Endodermal cell (in vitro differentiated cells): ENCODE measurements at regions not wholly inside any gene's neighbourhood (a gene's known extent, or its start where the extent isn't known, plus 50 kb on each side); places are given as distances from the start of the nearest gene placed in this dataset.

Experiments
- DNase-seq: peaks from one replicate; pipeline ENCODE4 v3.0.0-alpha.2; 2017
- H3K27ac ChIP-seq: 2 replicates; pipeline ENCODE4 v1.5.1; 2013; ENCODE audit warnings: mild to moderate bottlenecking, low read depth, low read length, moderate library complexity
- H3K27me3 ChIP-seq: 2 replicates; pipeline ENCODE4 v1.6.1; 2013; ENCODE audit warnings: mild to moderate bottlenecking, low read length, moderate library complexity; ENCODE audit not compliant: insufficient read depth, control insufficient read depth, poor library complexity, severe bottlenecking
- H3K36me3 ChIP-seq: 2 replicates; pipeline ENCODE4 v1.7.0; 2013; ENCODE audit warnings: mild to moderate bottlenecking, low read length, moderate library complexity; ENCODE audit not compliant: control insufficient read depth, insufficient read depth
- H3K4me1 ChIP-seq: one replicate; pipeline ENCODE4 v1.7.0; 2013; ENCODE audit warnings: low read length; ENCODE audit not compliant: control insufficient read depth, insufficient read depth
- H3K4me3 ChIP-seq: 2 replicates; pipeline ENCODE4 v1.5.1; 2013; ENCODE audit warnings: mild to moderate bottlenecking, low read length, moderate library complexity
- H3K9ac ChIP-seq: 2 replicates; pipeline ENCODE4 v1.6.1; 2013; ENCODE audit warnings: mild to moderate bottlenecking, low read length, moderate library complexity; ENCODE audit not compliant: poor library complexity, severe bottlenecking; ENCODE audit errors: extremely low read depth
- H3K9me3 ChIP-seq: 2 replicates; pipeline ENCODE4 v1.6.1; 2013; ENCODE audit warnings: mild to moderate bottlenecking, low read length, moderate library complexity; ENCODE audit not compliant: control insufficient read depth
- H3K27ac Mint-ChIP-seq: 2 replicates; pipeline ENCODE4 v1.8.0; 2020; ENCODE audit warnings: mixed read lengths
- H3K27me3 Mint-ChIP-seq: 2 replicates; pipeline ENCODE4 v1.8.0; 2021; ENCODE audit warnings: mild to moderate bottlenecking, mixed read lengths; ENCODE audit not compliant: insufficient read depth
- H3K36me3 Mint-ChIP-seq: 2 replicates; pipeline ENCODE4 v1.8.0; 2020; ENCODE audit warnings: low read depth, mixed read lengths
- H3K4me1 Mint-ChIP-seq: 2 replicates; pipeline ENCODE4 v1.8.0; 2020; ENCODE audit warnings: mixed read lengths
- H3K4me3 Mint-ChIP-seq: 2 replicates; pipeline ENCODE4 v1.8.0; 2020; ENCODE audit warnings: mild to moderate bottlenecking, moderate library complexity, mixed read lengths
- H3K9me3 Mint-ChIP-seq: 2 replicates; pipeline ENCODE4 v1.8.0; 2020; ENCODE audit warnings: mild to moderate bottlenecking, mixed read lengths
- CTCF ChIP-seq: fragments of 200-600 bp; sonication (generic); conservative IDR thresholded peaks from 2 replicates; pipeline ENCODE4 v1.5.0; 2021; ENCODE audit warnings: antibody characterized with exemption, mild to moderate bottlenecking
- WGBS, 2 experiments: methylation state at CpG; one replicate each; pipeline versions ENCODE4 v1.1.5 to v1.1.7; 2013; ENCODE audit warnings: missing lambda C conversion rate in 2 of 2, mixed read lengths in 1 of 2; ENCODE audit not compliant: insufficient coverage in 1 of 2, insufficient read length in 1 of 2; 5-methylcytosine and 5-hydroxymethylcytosine counted together

GRCh38 chr14:62373944-62374343 is 611.7 kb downstream of the SNAPC1 start:
- no peaks in the 10 kb centered on the region for H3K9me3 ChIP-seq

GRCh38 chr14:62378057-62378456 is 615.8 kb downstream of the SNAPC1 start:
- H3K9ac ChIP-seq = no peak overlapping the region
- Mint-ChIP-seq H3K4me1 (no peaks in the 10 kb centered on the region), H3K27me3 (no peaks in the 10 kb centered on the region), H3K9me3 (no peaks in the 10 kb centered on the region), H3K27ac (no peak overlapping the region), H3K36me3 (no peaks in the 10 kb centered on the region), H3K4me3 (no peak overlapping the region)
- H3K4me1 ChIP-seq = no peaks in the 10 kb centered on the region
- no peaks in the 10 kb centered on the region for H3K9me3 ChIP-seq
- no peak for DNase-seq
- no peak overlapping the region for H3K27ac ChIP-seq
- H3K4me3 ChIP-seq = no peak overlapping the region
- no peaks in the 10 kb centered on the region for H3K27me3 ChIP-seq
- WGBS, 2 experiments = 80 to 83% methylated on average over 1 to 2 of the region's 2 CpGs
- H3K36me3 ChIP-seq = no peaks in the 10 kb centered on the region
- TF ChIP-seq CTCF = no peak

More at GRCh38 chr14:62373944-62374343, 611.7 kb downstream of the SNAPC1 start:
- Histone ChIP-seq H3K4me3 (no peak overlapping the region), H3K36me3 (no peaks in the 10 kb centered on the region), H3K27me3 (no peaks in the 10 kb centered on the region), H3K4me1 (no peaks in the 10 kb centered on the region), H3K9ac (no peak overlapping the region), H3K27ac (no peak overlapping the region)
- Mint-ChIP-seq H3K4me3 (no peak overlapping the region), H3K4me1 (no peaks in the 10 kb centered on the region), H3K9me3 (no peaks in the 10 kb centered on the region), H3K27me3 (no peaks in the 10 kb centered on the region), H3K27ac (no peak overlapping the region), H3K36me3 (no peaks in the 10 kb centered on the region)
- no peak for DNase-seq
- TF ChIP-seq CTCF = no peak

GRCh38 chr14:62381311-62382070 is 619.3 kb downstream of the SNAPC1 start:
- Histone ChIP-seq H3K4me3 (no peak overlapping the region), H3K4me1 (no peaks in the 10 kb centered on the region), H3K27me3 (no peaks in the 10 kb centered on the region), H3K36me3 (no peaks in the 10 kb centered on the region), H3K27ac (no peak overlapping the region), H3K9ac (no peak overlapping the region), H3K9me3 (peaks cover 5% of the 10 kb centered on the region)
- Mint-ChIP-seq H3K4me3 (no peak overlapping the region), H3K4me1 (no peaks in the 10 kb centered on the region), H3K27me3 (no peaks in the 10 kb centered on the region), H3K36me3 (no peaks in the 10 kb centered on the region), H3K27ac (no peak overlapping the region), H3K9me3 (peaks cover 7% of the 10 kb centered on the region)
- WGBS, 2 experiments = 94 to 97% methylated on average over 7 to 8 of the region's 8 CpGs
- no peak for DNase-seq
- no peak for TF ChIP-seq CTCF
